H9 (cell line): ENCODE measurements at regions not wholly inside any gene's neighbourhood (a gene's known extent, or its start where the extent isn't known, plus 50 kb on each side); places are given as distances from the start of the nearest gene placed in this dataset.

Source experiments
- DNase-seq: peaks from one replicate; pipeline ENCODE4 v3.0.0-alpha.2; 2017
- H2AFZ ChIP-seq: one replicate; pipeline ENCODE4 v1.6.1; 2013; ENCODE audit warnings: mild to moderate bottlenecking, low read length, control low read depth, moderate library complexity
- H2AK5ac ChIP-seq: 2 replicates; pipeline ENCODE4 v1.6.1; 2013; ENCODE audit warnings: low read length, control low read depth, mixed read lengths; ENCODE audit not compliant: insufficient read length
- H2BK120ac ChIP-seq: one replicate; pipeline ENCODE4 v1.6.1; 2013; ENCODE audit warnings: low read depth, mild to moderate bottlenecking, low read length, control low read depth, inconsistent platforms; ENCODE audit not compliant: poor library complexity, severe bottlenecking
- H2BK12ac ChIP-seq: 2 replicates; pipeline ENCODE4 v1.6.1; 2013; ENCODE audit warnings: low read length, control low read depth, mixed read lengths, low read depth; ENCODE audit not compliant: insufficient read length
- H2BK15ac ChIP-seq: 2 replicates; pipeline ENCODE4 v1.6.1; 2013; ENCODE audit warnings: low read depth, low read length, control low read depth
- H2BK20ac ChIP-seq: one replicate; pipeline ENCODE4 v1.6.1; 2013; ENCODE audit warnings: low read depth, mild to moderate bottlenecking, low read length, control low read depth, inconsistent platforms; ENCODE audit not compliant: poor library complexity, severe bottlenecking
- H2BK5ac ChIP-seq: 2 replicates; pipeline ENCODE4 v1.6.1; 2013; ENCODE audit warnings: low read length, control low read depth, mixed read lengths; ENCODE audit not compliant: insufficient read length
- H3K14ac ChIP-seq: 2 replicates; pipeline ENCODE4 v1.6.1; 2013; ENCODE audit warnings: low read length, control low read depth; ENCODE audit not compliant: insufficient read depth
- H3K18ac ChIP-seq: 2 replicates; pipeline ENCODE4 v1.6.1; 2013; ENCODE audit warnings: low read depth, mild to moderate bottlenecking, mixed read lengths, low read length, control low read depth; ENCODE audit not compliant: insufficient read length
- H3K23ac ChIP-seq: 2 replicates; pipeline ENCODE4 v1.6.1; 2013; ENCODE audit warnings: low read length, control low read depth, mixed read lengths, low read depth; ENCODE audit not compliant: insufficient read length
- H3K23me2 ChIP-seq: 2 replicates; pipeline ENCODE4 v1.6.1; 2013; ENCODE audit warnings: low read depth, mild to moderate bottlenecking, mixed read lengths, low read length, control low read depth; ENCODE audit not compliant: insufficient read length, poor library complexity, severe bottlenecking
- H3K27ac ChIP-seq: 2 replicates; pipeline ENCODE4 v1.5.1; 2013; ENCODE audit warnings: low read length, control low read depth, mixed read lengths, low read depth; ENCODE audit not compliant: insufficient read length
- H3K27me3 ChIP-seq: 2 replicates; pipeline ENCODE4 v1.6.1; 2013; ENCODE audit warnings: low read length, control low read depth, inconsistent platforms; ENCODE audit not compliant: insufficient read depth
- H3K4ac ChIP-seq: 2 replicates; pipeline ENCODE4 v1.6.1; 2013; ENCODE audit warnings: low read depth, mild to moderate bottlenecking, control low read depth, inconsistent platforms, low read length, moderate library complexity
- H3K4me1 ChIP-seq: 2 replicates; pipeline ENCODE4 v1.6.1; 2013; ENCODE audit warnings: low read length, control low read depth, inconsistent platforms; ENCODE audit not compliant: insufficient read depth
- H3K4me2 ChIP-seq: 2 replicates; pipeline ENCODE4 v1.6.1; 2013; ENCODE audit warnings: low read length, control low read depth, mixed read lengths; ENCODE audit not compliant: insufficient read length, insufficient read depth
- H3K56ac ChIP-seq: 2 replicates; pipeline ENCODE4 v1.6.1; 2013; ENCODE audit warnings: low read depth, mild to moderate bottlenecking, mixed read lengths, low read length, control low read depth; ENCODE audit not compliant: insufficient read length
- H3K79me1 ChIP-seq: 2 replicates; pipeline ENCODE4 v1.6.1; 2013; ENCODE audit warnings: low read depth, mild to moderate bottlenecking, moderate library complexity, low read length, control low read depth, inconsistent platforms; ENCODE audit not compliant: insufficient read depth, poor library complexity, severe bottlenecking
- H3K79me2 ChIP-seq: 2 replicates; pipeline ENCODE4 v1.6.1; 2013; ENCODE audit warnings: low read length, control low read depth, inconsistent platforms; ENCODE audit not compliant: insufficient read depth
- H3K9ac ChIP-seq: 2 replicates; pipeline ENCODE4 v1.6.1; 2013; ENCODE audit warnings: low read length, control low read depth, mixed read lengths; ENCODE audit not compliant: insufficient read length; ENCODE audit errors: extremely low read depth
- H3K9me3 ChIP-seq: one replicate; pipeline ENCODE4 v1.6.1; 2013; ENCODE audit warnings: low read depth, low read length, inconsistent platforms; ENCODE audit not compliant: control insufficient read depth
- H3T11ph ChIP-seq: one replicate; pipeline ENCODE4 v1.6.1; 2013; ENCODE audit warnings: mild to moderate bottlenecking, low read length, control low read depth, inconsistent platforms
- H4K20me1 ChIP-seq: one replicate; pipeline ENCODE4 v1.6.1; 2013; ENCODE audit not compliant: control insufficient read depth, insufficient read length, insufficient read depth
- H4K5ac ChIP-seq: 2 replicates; pipeline ENCODE4 v1.6.1; 2013; ENCODE audit warnings: low read depth, mild to moderate bottlenecking, mixed read lengths, low read length, control low read depth; ENCODE audit not compliant: insufficient read length
- H4K8ac ChIP-seq: replicated peaks from 2 replicates; pipeline ENCODE4 v1.6.1; 2013; ENCODE audit warnings: low read length, control low read depth, mixed read lengths, low read depth; ENCODE audit not compliant: insufficient read length
- H4K91ac ChIP-seq: 2 replicates; pipeline ENCODE4 v1.6.1; 2013; ENCODE audit warnings: low read depth, mild to moderate bottlenecking, moderate library complexity, mixed read lengths, low read length, control low read depth; ENCODE audit not compliant: insufficient read length
- H3K27ac Mint-ChIP-seq, 3 experiments: 2 replicates in 2 of 3; 3 replicates in 1 of 3; pipeline ENCODE4 v1.8.0; 2020 to 2021; ENCODE audit warnings: mixed read lengths in 3 of 3, mild to moderate bottlenecking in 1 of 3, moderate library complexity in 1 of 3
- H3K27me3 Mint-ChIP-seq: 2 replicates; pipeline ENCODE4 v1.8.0; 2021; ENCODE audit warnings: low read depth, mild to moderate bottlenecking, moderate library complexity, mixed read lengths
- H3K36me3 Mint-ChIP-seq, 3 experiments: 2 replicates in 2 of 3; 3 replicates in 1 of 3; pipeline ENCODE4 v1.8.0; 2020 to 2021; ENCODE audit warnings: low read depth in 3 of 3, mixed read lengths in 3 of 3; ENCODE audit not compliant: insufficient read depth in 1 of 3
- H3K4me1 Mint-ChIP-seq, 2 experiments: 2 replicates each; pipeline ENCODE4 v1.8.0; 2020; ENCODE audit warnings: mixed read lengths in 2 of 2
- H3K4me3 Mint-ChIP-seq, 2 experiments: 2 replicates in 1 of 2; 3 replicates in 1 of 2; pipeline ENCODE4 v1.8.0; 2020 to 2021; ENCODE audit warnings: mild to moderate bottlenecking in 2 of 2, mixed read lengths in 2 of 2, moderate library complexity in 1 of 2
- H3K9me3 Mint-ChIP-seq, 2 experiments: 2 replicates in 1 of 2; 3 replicates in 1 of 2; pipeline ENCODE4 v1.8.0; 2020; ENCODE audit warnings: mild to moderate bottlenecking in 2 of 2, mixed read lengths in 2 of 2, moderate library complexity in 1 of 2
- CTCF ChIP-seq: fragments of 200-600 bp; sonication (generic); conservative IDR thresholded peaks from 3 replicates; pipeline ENCODE4 v1.8.0; 2021; ENCODE audit warnings: antibody characterized with exemption, mild to moderate bottlenecking
- WGBS: extraction: QIAGEN DNeasy Blood & Tissue Kit; methylation state at CpG from one replicate; pipeline ENCODE4 v1.1.7; 2013; ENCODE audit warnings: missing lambda C conversion rate, low lambda C conversion rate, mixed read lengths; ENCODE audit not compliant: insufficient read length; ENCODE audit errors: extremely low coverage; 5-methylcytosine and 5-hydroxymethylcytosine counted together

- Mint-ChIP-seq H3K9me3 (peaks cover 5 to 9% of the 10 kb centered on the region in 2 experiments; a peak in 4 of 5 replicates), H3K27ac (no peak overlapping the region), H3K4me1 (peaks cover 13 to 17% of the 10 kb centered on the region in 2 experiments), H3K27me3 (no peaks in the 10 kb centered on the region), H3K36me3 (peaks cover 9 to 26% (median 10%) of the 10 kb centered on the region in 3 experiments; a peak in 6 of 7 replicates), H3K4me3 (no peak overlapping the region)
- Histone ChIP-seq H4K91ac (no peak overlapping the region), H3K79me1 (no peaks in the 10 kb centered on the region), H3K27me3 (no peaks in the 10 kb centered on the region; the same call in 1 of the 2 replicates), H3K23me2 (no peaks in the 10 kb centered on the region), H4K20me1 (no peaks in the 10 kb centered on the region), H3K9ac (no peak overlapping the region), H3K56ac (no peak overlapping the region), H3K4ac (no peak overlapping the region), H3K14ac (no peak overlapping the region), H3K23ac (no peak overlapping the region), H2BK5ac (no peak overlapping the region), H4K5ac (no peak overlapping the region), H3K4me1 (peaks cover 2% of the 10 kb centered on the region; the same call in 1 of the 2 replicates), H3K9me3 (no peaks in the 10 kb centered on the region), H3T11ph (no peak overlapping the region), H4K8ac (no peak overlapping the region), H2AFZ (no peak overlapping the region), H3K79me2 (no peaks in the 10 kb centered on the region), H2BK15ac (no peak overlapping the region), H2BK20ac (no peak overlapping the region), H2AK5ac (no peak overlapping the region), H3K18ac (no peak overlapping the region), H3K4me2 (no peak overlapping the region), H2BK120ac (no peak overlapping the region), H2BK12ac (no peak overlapping the region), H3K27ac (no peak overlapping the region)
- TF ChIP-seq CTCF, result no peak
- no CpG with 5 or more reads among the region's 9 CpGs for WGBS
- DNase-seq, result no peak
Observed at GRCh38 chrX:93868289-93868965, 194.4 kb downstream of the FAM133A start.
